Stimulated activated CD4-positive, alpha-beta T cell treated with anti-CD3 and anti-CD28 coated beads, Interleukin-4, amount 100 ng/mL, for 1 hour (primary cell): ENCODE measurements at regions not wholly inside any gene's neighbourhood (a gene's known extent, or its start where the extent isn't known, plus 50 kb on each side); places are given as distances from the start of the nearest gene placed in this dataset.

ENCODE experiments used
- DNase-seq: peaks from one replicate; pipeline ENCODE4 v3.0.0-alpha.2; 2020

GRCh38 chr14:97703006-97703760 is 906.0 kb downstream of the VRK1 start:
- no peak for DNase-seq

- DNase-seq: no peak
Observed at GRCh38 chr14:97704316-97704885, 907.2 kb downstream of the VRK1 start.

GRCh38 chr14:97705107-97705506 is 907.9 kb downstream of the VRK1 start:
- DNase-seq: no peak

GRCh38 chr14:97705976-97706375 is 908.8 kb downstream of the VRK1 start:
- no peak for DNase-seq

- DNase-seq: no peak
Observed at GRCh38 chr14:97706819-97707218, 909.6 kb downstream of the VRK1 start.

GRCh38 chr14:97707603-97708002 is 910.4 kb downstream of the VRK1 start:
- DNase-seq: no peak

- no peak for DNase-seq
Observed at GRCh38 chr14:97709552-97709951, 912.4 kb downstream of the VRK1 start.

GRCh38 chr14:97710726-97711125 is 913.5 kb downstream of the VRK1 start:
- no peak for DNase-seq

GRCh38 chr14:97712471-97712870 is 915.3 kb downstream of the VRK1 start:
- DNase-seq: no peak

GRCh38 chr14:97713023-97713422 is 915.8 kb downstream of the VRK1 start:
- no peak for DNase-seq

- no peak for DNase-seq
Observed at GRCh38 chr14:97718886-97719442, 921.8 kb downstream of the VRK1 start.

GRCh38 chr14:97719931-97720330 is 922.7 kb downstream of the VRK1 start:
- DNase-seq: no peak

GRCh38 chr14:97723351-97723750 is 926.2 kb downstream of the VRK1 start:
- DNase-seq: no peak

GRCh38 chr14:97723819-97724218 is 926.6 kb downstream of the VRK1 start:
- DNase-seq: no peak

GRCh38 chr14:97724265-97724731 is 927.1 kb downstream of the VRK1 start:
- no peak for DNase-seq

- DNase-seq: no peak
Observed at GRCh38 chr14:97726676-97727075, 929.5 kb downstream of the VRK1 start.

- DNase-seq: no peak
Observed at GRCh38 chr14:97730706-97731105, 933.5 kb downstream of the VRK1 start.

- DNase-seq: no peak
Observed at GRCh38 chr14:97731800-97732199, 934.6 kb downstream of the VRK1 start.

- DNase-seq: no peak
Observed at GRCh38 chr14:97747316-97747715, 950.1 kb downstream of the VRK1 start.

- no peak for DNase-seq
Observed at GRCh38 chr14:97748616-97749015, 951.4 kb downstream of the VRK1 start.

- DNase-seq: no peak
Observed at GRCh38 chr14:97757491-97757890, 960.3 kb downstream of the VRK1 start.

- no peak for DNase-seq
Observed at GRCh38 chr14:97760050-97760449, 962.9 kb downstream of the VRK1 start.

- DNase-seq: no peak
Observed at GRCh38 chr14:97762386-97762785, 965.2 kb downstream of the VRK1 start.

- DNase-seq: no peak
Observed at GRCh38 chr14:97771340-97772045, 974.3 kb downstream of the VRK1 start.
